HEK293T (cell line): ENCODE measurements at regions not wholly inside any gene's neighbourhood (a gene's known extent, or its start where the extent isn't known, plus 50 kb on each side); places are given as distances from the start of the nearest gene placed in this dataset.

Source experiments
- CTCF ChIA-PET: fragments of 350-600 bp; formaldehyde crosslinking; extraction: SDS; loops from one replicate; lab custom pipeline; 2021; ENCODE audit warnings: antibody characterized with exemption, inconsistent platforms; lab: Yijun Ruan, JAX
- POLR2A ChIA-PET: fragments of 350-600 bp; formaldehyde crosslinking; extraction: SDS; loops from one replicate; lab custom pipeline; 2020; ENCODE audit warnings: antibody characterized with exemption, inconsistent platforms; lab: Yijun Ruan, JAX
- DNase-seq: peaks from one replicate; pipeline ENCODE4 v3.0.0; 2012; ENCODE audit warnings: mixed read lengths; ENCODE audit errors: extremely low spot score
- ARNT ChIP-seq: fragments of 450-650 bp; IDR thresholded peaks from 2 replicates; pipeline ENCODE4 v1.6.1; 2017; ENCODE audit warnings: mild to moderate bottlenecking
- BHLHE40 ChIP-seq: fragments of 450-650 bp; IDR thresholded peaks from 2 replicates; pipeline ENCODE4 v1.6.1; 2016; ENCODE audit warnings: mild to moderate bottlenecking, moderate library complexity, borderline replicate concordance
- CTBP1 ChIP-seq: fragments of 450-650 bp; IDR thresholded peaks from 2 replicates; pipeline ENCODE4 v1.6.1; 2016; ENCODE audit warnings: borderline replicate concordance
- ELF4 ChIP-seq: fragments of 450-650 bp; IDR thresholded peaks from 2 replicates; pipeline ENCODE4 v1.6.1; 2017; ENCODE audit warnings: antibody characterized with exemption
- FOXA1 ChIP-seq: fragments of 450-650 bp; IDR thresholded peaks from 2 replicates; pipeline ENCODE4 v1.6.1; 2016; ENCODE audit warnings: mild to moderate bottlenecking
- FOXK2 ChIP-seq: fragments of 450-650 bp; IDR thresholded peaks from 2 replicates; pipeline ENCODE4 v1.6.1; 2016; ENCODE audit warnings: mild to moderate bottlenecking
- FOXM1 ChIP-seq: fragments of 450-650 bp; IDR thresholded peaks from 2 replicates; pipeline ENCODE4 v1.6.1; 2017; ENCODE audit warnings: mild to moderate bottlenecking, borderline replicate concordance
- HDGF ChIP-seq: fragments of 450-650 bp; IDR thresholded peaks from 2 replicates; pipeline ENCODE4 v1.6.1; 2017; ENCODE audit warnings: antibody characterized with exemption, borderline replicate concordance
- L3MBTL2 ChIP-seq: fragments of 450-650 bp; conservative IDR thresholded peaks from 2 replicates; pipeline ENCODE4 v1.6.1; 2016; ENCODE audit warnings: mild to moderate bottlenecking
- LEF1 ChIP-seq: fragments of 450-650 bp; IDR thresholded peaks from 2 replicates; pipeline ENCODE4 v1.6.1; 2017; ENCODE audit warnings: mild to moderate bottlenecking, borderline replicate concordance
- NFRKB ChIP-seq: fragments of 450-650 bp; IDR thresholded peaks from 2 replicates; pipeline ENCODE4 v1.6.1; 2016; ENCODE audit warnings: mild to moderate bottlenecking, moderate library complexity
- PKNOX1 ChIP-seq: fragments of 450-650 bp; IDR thresholded peaks from 2 replicates; pipeline ENCODE4 v1.6.1; 2016
- SP1 ChIP-seq: fragments of 450-650 bp; IDR thresholded peaks from 2 replicates; pipeline ENCODE4 v1.6.1; 2017
- SUZ12 ChIP-seq: fragments of 450-650 bp; IDR thresholded peaks from 2 replicates; pipeline ENCODE4 v1.6.1; 2016; ENCODE audit warnings: mild to moderate bottlenecking
- TARDBP ChIP-seq: fragments of 450-650 bp; IDR thresholded peaks from 2 replicates; pipeline ENCODE4 v1.6.1; 2016
- ZNF384 ChIP-seq: fragments of 450-650 bp; IDR thresholded peaks from 2 replicates; pipeline ENCODE4 v1.6.1; 2016

GRCh38 chr3:34034840-34035239, 236.4 kb downstream of the PDCD6IP start:
- no peak for DNase-seq
- ChIA-PET POLR2A (no interaction called here), CTCF (no interaction called here)
- no peak for TF ChIP-seq L3MBTL2
- no peak for TF ChIP-seq ELF4
- TF ChIP-seq BHLHE40, result no peak
- TF ChIP-seq PKNOX1, result no peak
- no peak for TF ChIP-seq LEF1
- no peak for TF ChIP-seq FOXA1

- no peak for DNase-seq
- POLR2A ChIA-PET, result no interaction called here
- CTCF ChIA-PET, result no interaction called here
- TF ChIP-seq ARNT, result no peak
- no peak for TF ChIP-seq ZNF384
- no peak for TF ChIP-seq LEF1
- no peak for TF ChIP-seq L3MBTL2
- no peak for TF ChIP-seq SP1
- TF ChIP-seq PKNOX1, result no peak
- no peak for TF ChIP-seq CTBP1
- no peak for TF ChIP-seq NFRKB
- no peak for TF ChIP-seq FOXA1
- TF ChIP-seq HDGF, result no peak
- no peak for TF ChIP-seq FOXK2
- TF ChIP-seq ELF4, result no peak
- no peak for TF ChIP-seq BHLHE40
- no peak for TF ChIP-seq SUZ12
- TF ChIP-seq TARDBP, result no peak
- no peak for TF ChIP-seq FOXM1
Measured at GRCh38 chr3:34035775-34036174, 237.3 kb downstream of the PDCD6IP start.

- DNase-seq, result no peak
- POLR2A ChIA-PET, result no interaction called here
- TF ChIP-seq HDGF (no peak), L3MBTL2 (no peak), ELF4 (no peak), CTBP1 (no peak), FOXA1 (no peak), PKNOX1 (no peak), LEF1 (no peak), SP1 (no peak), ZNF384 (no peak), BHLHE40 (no peak), NFRKB (no peak), TARDBP (no peak), ARNT (no peak)
- CTCF ChIA-PET, result interaction anchor here (0.7 kb wide), 1 partner anchor 154 kb away, joined by 3 read pairs; no protein-coding TSS in a partner anchor
Measured at GRCh38 chr3:34037260-34037659, 238.8 kb downstream of the PDCD6IP start.

- DNase-seq, result no peak
- ChIA-PET CTCF (interaction anchor here (0.7 kb wide), 1 partner anchor 155 kb away, joined by 3 read pairs; no protein-coding TSS in a partner anchor), POLR2A (no interaction called here)
- TF ChIP-seq ARNT (no peak), SUZ12 (no peak), NFRKB (no peak), FOXA1 (no peak), L3MBTL2 (no peak), TARDBP (no peak), ZNF384 (no peak)
Measured at GRCh38 chr3:34038131-34038530, 239.7 kb downstream of the PDCD6IP start.

- DNase-seq, result no peak
- ChIA-PET CTCF (no interaction called here), POLR2A (no interaction called here)
- TF ChIP-seq FOXM1 (no peak), SP1 (no peak), ZNF384 (no peak)
Measured at GRCh38 chr3:34046154-34046553, 247.7 kb downstream of the PDCD6IP start.

- POLR2A ChIA-PET, result no interaction called here
- TF ChIP-seq ELF4 (no peak), HDGF (no peak), FOXA1 (no peak), TARDBP (no peak), PKNOX1 (no peak), SUZ12 (no peak), CTBP1 (no peak), L3MBTL2 (no peak), ARNT (no peak), ZNF384 (no peak), NFRKB (no peak), SP1 (no peak), LEF1 (no peak), BHLHE40 (no peak), FOXK2 (no peak), FOXM1 (no peak)
- CTCF ChIA-PET, result no interaction called here
- DNase-seq, result no peak
Measured at GRCh38 chr3:34053626-34054025, 255.2 kb downstream of the PDCD6IP start.
